ENCODE measurements at regions not wholly inside any gene's neighbourhood (a gene's known extent, or its start where the extent isn't known, plus 50 kb on each side); places are given as distances from the start of the nearest gene placed in this dataset.

- Mint-ChIP-seq H3K9me3 (no peaks in the 10 kb centered on the region), H3K27me3 (no peaks in the 10 kb centered on the region), H3K27ac (no peak overlapping the region), H3K4me3 (no peak overlapping the region), H3K36me3 (ENCODE audit: low read depth) (no peaks in the 10 kb centered on the region), H3K4me1 (no peaks in the 10 kb centered on the region)
- CTCF ChIA-PET: no interaction called here
- POLR2A ChIA-PET: no interaction called here
- DNase-seq: no peak
These were observed 287.7 kb upstream of the MAD2L1 start for GRCh38 chr4:120354381-120354780.

- H3K4me3 Mint-ChIP-seq: no peak overlapping the region
- DNase-seq: no peak
- POLR2A ChIA-PET: no interaction called here
- CTCF ChIA-PET: no interaction called here
- no peaks in the 10 kb centered on the region for H3K36me3 Mint-ChIP-seq (ENCODE audit: low read depth)
- H3K9me3 Mint-ChIP-seq: no peaks in the 10 kb centered on the region
- no peaks in the 10 kb centered on the region for H3K27me3 Mint-ChIP-seq
- no peaks in the 10 kb centered on the region for H3K4me1 Mint-ChIP-seq
- no peak overlapping the region for H3K27ac Mint-ChIP-seq
These were observed 286.6 kb upstream of the MAD2L1 start for GRCh38 chr4:120353235-120353634.

- Mint-ChIP-seq H3K4me1 (no peaks in the 10 kb centered on the region), H3K9me3 (no peaks in the 10 kb centered on the region), H3K27me3 (no peaks in the 10 kb centered on the region), H3K4me3 (no peak overlapping the region), H3K36me3 (ENCODE audit: low read depth) (no peaks in the 10 kb centered on the region), H3K27ac (no peak overlapping the region)
- DNase-seq: no peak
- ChIA-PET CTCF (no interaction called here), POLR2A (no interaction called here)
These were observed 286.1 kb upstream of the MAD2L1 start for GRCh38 chr4:120352739-120353138.

GRCh38 chr4:120348948-120349347, 282.3 kb upstream of the MAD2L1 start:
- Mint-ChIP-seq H3K27me3 (no peaks in the 10 kb centered on the region), H3K36me3 (ENCODE audit: low read depth) (no peaks in the 10 kb centered on the region), H3K27ac (no peak overlapping the region), H3K4me1 (no peaks in the 10 kb centered on the region), H3K4me3 (no peak overlapping the region), H3K9me3 (no peaks in the 10 kb centered on the region)
- POLR2A ChIA-PET: no interaction called here
- CTCF ChIA-PET: no interaction called here
- DNase-seq: no peak

GRCh38 chr4:120348521-120348920, 281.9 kb upstream of the MAD2L1 start:
- Mint-ChIP-seq H3K27ac (no peak overlapping the region), H3K9me3 (no peaks in the 10 kb centered on the region), H3K36me3 (ENCODE audit: low read depth) (no peaks in the 10 kb centered on the region), H3K4me3 (no peak overlapping the region), H3K4me1 (no peaks in the 10 kb centered on the region), H3K27me3 (no peaks in the 10 kb centered on the region)
- ChIA-PET POLR2A (no interaction called here), CTCF (no interaction called here)
- DNase-seq: no peak

- no peak overlapping the region for H3K4me3 Mint-ChIP-seq
- DNase-seq: no peak
- H3K27me3 Mint-ChIP-seq: no peaks in the 10 kb centered on the region
- H3K36me3 Mint-ChIP-seq (ENCODE audit: low read depth): no peaks in the 10 kb centered on the region
- ChIA-PET CTCF (no interaction called here), POLR2A (interaction anchor here (0.6 kb wide), 1 partner anchor 104 kb away, joined by 3 read pairs; no protein-coding TSS in a partner anchor)
- H3K4me1 Mint-ChIP-seq: no peaks in the 10 kb centered on the region
- no peak overlapping the region for H3K27ac Mint-ChIP-seq
- peaks cover 3% of the 10 kb centered on the region for H3K9me3 Mint-ChIP-seq
These were observed 265.1 kb upstream of the MAD2L1 start for GRCh38 chr4:120331486-120332370.

- ChIA-PET POLR2A (no interaction called here), CTCF (no interaction called here)
- Mint-ChIP-seq H3K4me1 (no peaks in the 10 kb centered on the region), H3K9me3 (peaks cover 3% of the 10 kb centered on the region), H3K4me3 (no peak overlapping the region), H3K27ac (no peak overlapping the region), H3K27me3 (no peaks in the 10 kb centered on the region), H3K36me3 (ENCODE audit: low read depth) (no peaks in the 10 kb centered on the region)
- no peak for DNase-seq
These were observed 262.7 kb upstream of the MAD2L1 start for GRCh38 chr4:120329386-120329785.

- CTCF ChIA-PET: no interaction called here
- H3K4me1 Mint-ChIP-seq: no peaks in the 10 kb centered on the region
- peaks cover 3% of the 10 kb centered on the region for H3K9me3 Mint-ChIP-seq
- H3K4me3 Mint-ChIP-seq: no peak overlapping the region
- POLR2A ChIA-PET: no interaction called here
- H3K36me3 Mint-ChIP-seq (ENCODE audit: low read depth): no peaks in the 10 kb centered on the region
- H3K27ac Mint-ChIP-seq: no peak overlapping the region
- no peak for DNase-seq
- H3K27me3 Mint-ChIP-seq: peaks cover 4% of the 10 kb centered on the region
These were observed 260.6 kb upstream of the MAD2L1 start for GRCh38 chr4:120327276-120327675.

- POLR2A ChIA-PET: no interaction called here
- H3K27me3 Mint-ChIP-seq: peaks cover 4% of the 10 kb centered on the region
- no peaks in the 10 kb centered on the region for H3K9me3 Mint-ChIP-seq
- no peaks in the 10 kb centered on the region for H3K4me1 Mint-ChIP-seq
- no peaks in the 10 kb centered on the region for H3K36me3 Mint-ChIP-seq (ENCODE audit: low read depth)
- DNase-seq: no peak
- H3K4me3 Mint-ChIP-seq: no peak overlapping the region
- CTCF ChIA-PET: no interaction called here
- H3K27ac Mint-ChIP-seq: no peak overlapping the region
These were observed 252.6 kb upstream of the MAD2L1 start for GRCh38 chr4:120319046-120319767.

GRCh38 chr4:120318196-120318846, 251.7 kb upstream of the MAD2L1 start:
- H3K27ac Mint-ChIP-seq: no peak overlapping the region
- POLR2A ChIA-PET: no interaction called here

GRCh38 chr4:120317713-120318112, 251.1 kb upstream of the MAD2L1 start:
- POLR2A ChIA-PET: no interaction called here
- H3K27ac Mint-ChIP-seq: no peak overlapping the region
- no peaks in the 10 kb centered on the region for H3K9me3 Mint-ChIP-seq
- no peak for DNase-seq
- peaks cover 2% of the 10 kb centered on the region for H3K27me3 Mint-ChIP-seq
- no peak overlapping the region for H3K4me3 Mint-ChIP-seq
- CTCF ChIA-PET: no interaction called here
- no peaks in the 10 kb centered on the region for H3K4me1 Mint-ChIP-seq
- no peaks in the 10 kb centered on the region for H3K36me3 Mint-ChIP-seq (ENCODE audit: low read depth)

More at GRCh38 chr4:120318196-120318846, 251.7 kb upstream of the MAD2L1 start:
- no peaks in the 10 kb centered on the region for H3K36me3 Mint-ChIP-seq (ENCODE audit: low read depth)
- H3K4me3 Mint-ChIP-seq: no peak overlapping the region
- H3K27me3 Mint-ChIP-seq: peaks cover 4% of the 10 kb centered on the region
- DNase-seq: no peak
- H3K9me3 Mint-ChIP-seq: no peaks in the 10 kb centered on the region
- CTCF ChIA-PET: no interaction called here
- no peaks in the 10 kb centered on the region for H3K4me1 Mint-ChIP-seq

- no peak for DNase-seq
- ChIA-PET CTCF (no interaction called here), POLR2A (no interaction called here)
- no peaks in the 10 kb centered on the region for H3K36me3 Mint-ChIP-seq (ENCODE audit: low read depth)
- H3K27ac Mint-ChIP-seq: no peak overlapping the region
- H3K9me3 Mint-ChIP-seq: no peaks in the 10 kb centered on the region
- no peaks in the 10 kb centered on the region for H3K4me1 Mint-ChIP-seq
- H3K4me3 Mint-ChIP-seq: no peak overlapping the region
- no peaks in the 10 kb centered on the region for H3K27me3 Mint-ChIP-seq
These were observed 249.8 kb upstream of the MAD2L1 start for GRCh38 chr4:120316416-120316815.

- Mint-ChIP-seq H3K27ac (no peak overlapping the region), H3K4me1 (no peaks in the 10 kb centered on the region), H3K27me3 (no peaks in the 10 kb centered on the region), H3K36me3 (ENCODE audit: low read depth) (no peaks in the 10 kb centered on the region), H3K4me3 (no peak overlapping the region), H3K9me3 (no peaks in the 10 kb centered on the region)
- CTCF ChIA-PET: no interaction called here
- no peak for DNase-seq
- POLR2A ChIA-PET: no interaction called here
These were observed 248.3 kb upstream of the MAD2L1 start for GRCh38 chr4:120314969-120315368.
